ENCODE measurements at regions not wholly inside any gene's neighbourhood (a gene's known extent, or its start where the extent isn't known, plus 50 kb on each side); places are given as distances from the start of the nearest gene placed in this dataset.
"Not testable (repeated sequence)": the region's sequence is repeated elsewhere in the genome, so short reads cannot be mapped to it uniquely, and the experiment has no call there.

GRCh38 chrX:40891798-40892197, 156.5 kb upstream of the MED14 start:
- Histone ChIP-seq H3K9me3 (no peaks in the 10 kb centered on the region), H3K4me3 (ENCODE audit: control insufficient read depth in 1 of 2, extremely low read depth in 1 of 2, low read length in 1 of 2) (no peak overlapping the region), H3K27me3 (replicated peaks in 1 of 2; ENCODE audit: control insufficient read depth in 2 of 2, extremely low read depth in 1 of 2, insufficient read depth in 2 of 2, low read length in 1 of 2) (peaks cover 0 to 2% of the 10 kb centered on the region in 2 experiments), H3K36me3 (ENCODE audit: control insufficient read depth in 2 of 2, extremely low read depth in 1 of 2, insufficient read depth in 1 of 2, low read length in 1 of 2) (no peaks in the 10 kb centered on the region), H3K27ac (ENCODE audit: low read length) (no peak overlapping the region), H3K4me1 (ENCODE audit: control insufficient read depth in 1 of 2, extremely low read depth in 1 of 2, insufficient read depth in 2 of 2, low read length in 2 of 2) (no peaks in the 10 kb centered on the region)
- no peak overlapping the region for H3K27ac Mint-ChIP-seq
- ATAC-seq (replicated peaks in 1 of 4) (no peak), DNase-seq (no peak)
- ChIA-PET POLR2A (no interaction called here), CTCF (no interaction called here)
- no peaks in the 10 kb centered on the region for H3K36me3 Mint-ChIP-seq
- H3K27me3 Mint-ChIP-seq, result peaks cover 0 to 24% of the 10 kb centered on the region in 2 donors
- H3K9me3 Mint-ChIP-seq, result no peaks in the 10 kb centered on the region
- peaks cover 0 to 5% (median 0%) of the 10 kb centered on the region in 3 donors for H3K4me1 Mint-ChIP-seq
- no peak overlapping the region for H3K4me3 Mint-ChIP-seq

GRCh38 chrX:40893251-40893910, 158.0 kb upstream of the MED14 start:
- Mint-ChIP-seq H3K4me3 (no peak overlapping the region), H3K4me1 (peaks cover 0 to 2% (median 0%) of the 10 kb centered on the region in 3 donors), H3K27ac (no peak overlapping the region), H3K9me3 (no peaks in the 10 kb centered on the region), H3K36me3 (no peaks in the 10 kb centered on the region), H3K27me3 (peaks cover 0 to 22% of the 10 kb centered on the region in 2 donors)
- Histone ChIP-seq H3K36me3 (ENCODE audit: control insufficient read depth in 2 of 2, extremely low read depth in 1 of 2, insufficient read depth in 1 of 2, low read length in 1 of 2) (no peaks in the 10 kb centered on the region), H3K27me3 (replicated peaks in 1 of 2; ENCODE audit: control insufficient read depth in 2 of 2, extremely low read depth in 1 of 2, insufficient read depth in 2 of 2, low read length in 1 of 2) (peaks cover 0 to 2% of the 10 kb centered on the region in 2 experiments), H3K9me3 (no peaks in the 10 kb centered on the region), H3K4me1 (ENCODE audit: control insufficient read depth in 1 of 2, extremely low read depth in 1 of 2, insufficient read depth in 2 of 2, low read length in 2 of 2) (no peaks in the 10 kb centered on the region), H3K27ac (ENCODE audit: low read length) (no peak overlapping the region), H3K4me3 (ENCODE audit: control insufficient read depth in 1 of 2, extremely low read depth in 1 of 2, low read length in 1 of 2) (no peak overlapping the region)
- DNase-seq (no peak), ATAC-seq (replicated peaks in 1 of 4) (no peak)
- no CpG with 5 or more reads among the region's 6 CpGs for WGBS (ENCODE audit: insufficient coverage)
- ChIA-PET CTCF (no interaction called here), POLR2A (no interaction called here)

- Histone ChIP-seq H3K27me3 (replicated peaks in 1 of 2; ENCODE audit: control insufficient read depth in 2 of 2, extremely low read depth in 1 of 2, insufficient read depth in 2 of 2, low read length in 1 of 2) (peaks cover 0 to 2% of the 10 kb centered on the region in 2 experiments), H3K4me1 (ENCODE audit: control insufficient read depth in 1 of 2, extremely low read depth in 1 of 2, insufficient read depth in 2 of 2, low read length in 2 of 2) (no peaks in the 10 kb centered on the region), H3K9me3 (no peaks in the 10 kb centered on the region), H3K27ac (ENCODE audit: low read length) (no peak overlapping the region), H3K4me3 (ENCODE audit: control insufficient read depth in 1 of 2, extremely low read depth in 1 of 2, low read length in 1 of 2) (no peak overlapping the region), H3K36me3 (ENCODE audit: control insufficient read depth in 2 of 2, extremely low read depth in 1 of 2, insufficient read depth in 1 of 2, low read length in 1 of 2) (no peaks in the 10 kb centered on the region)
- ChIA-PET POLR2A (no interaction called here), CTCF (no interaction called here)
- ATAC-seq (replicated peaks in 1 of 4) (no peak), DNase-seq (no peak)
- WGBS (ENCODE audit: insufficient coverage), result 86% methylated on average over 1 of the region's 3 CpGs
- no peaks in the 10 kb centered on the region for H3K9me3 Mint-ChIP-seq
- no peak overlapping the region for H3K4me3 Mint-ChIP-seq
- no peaks in the 10 kb centered on the region for H3K36me3 Mint-ChIP-seq
- no peaks in the 10 kb centered on the region for H3K4me1 Mint-ChIP-seq
- no peak overlapping the region for H3K27ac Mint-ChIP-seq
- peaks cover 0 to 38% of the 10 kb centered on the region in 2 donors for H3K27me3 Mint-ChIP-seq
These were observed 159.9 kb upstream of the MED14 start for GRCh38 chrX:40895246-40895645.

GRCh38 chrX:40897718-40898270, 162.5 kb upstream of the MED14 start:
- WGBS (ENCODE audit: insufficient coverage), result 100% methylated on average over 2 of the region's 3 CpGs
- Mint-ChIP-seq H3K27ac (no peak overlapping the region), H3K27me3 (peaks cover 2 to 46% of the 10 kb centered on the region in 2 donors), H3K4me3 (no peak overlapping the region), H3K36me3 (no peaks in the 10 kb centered on the region), H3K9me3 (no peaks in the 10 kb centered on the region), H3K4me1 (peaks cover 0 to 5% (median 0%) of the 10 kb centered on the region in 3 donors)
- H3K36me3 ChIP-seq (ENCODE audit: control insufficient read depth in 2 of 2, extremely low read depth in 1 of 2, insufficient read depth in 1 of 2, low read length in 1 of 2), result no peaks in the 10 kb centered on the region
- CTCF ChIA-PET, result no interaction called here
- peaks cover 0 to 2% of the 10 kb centered on the region in 2 experiments for H3K27me3 ChIP-seq (replicated peaks in 1 of 2; ENCODE audit: control insufficient read depth in 2 of 2, extremely low read depth in 1 of 2, insufficient read depth in 2 of 2, low read length in 1 of 2)
- no peak overlapping the region for H3K4me3 ChIP-seq (ENCODE audit: control insufficient read depth in 1 of 2, extremely low read depth in 1 of 2, low read length in 1 of 2)
- H3K27ac ChIP-seq (ENCODE audit: low read length), result no peak overlapping the region
- DNase-seq (no peak), ATAC-seq (replicated peaks in 1 of 4) (no peak)
- POLR2A ChIA-PET, result no interaction called here
- no peaks in the 10 kb centered on the region for H3K4me1 ChIP-seq (ENCODE audit: control insufficient read depth in 1 of 2, extremely low read depth in 1 of 2, insufficient read depth in 2 of 2, low read length in 2 of 2)
- no peaks in the 10 kb centered on the region for H3K9me3 ChIP-seq

GRCh38 chrX:40904739-40905138, 169.4 kb upstream of the MED14 start:
- peaks cover 2 to 25% of the 10 kb centered on the region in 2 donors for H3K27me3 Mint-ChIP-seq
- H3K4me3 Mint-ChIP-seq; H3K4me1 ChIP-seq (ENCODE audit: control insufficient read depth in 1 of 2, extremely low read depth in 1 of 2, insufficient read depth in 2 of 2, low read length in 2 of 2); H3K4me3 ChIP-seq (ENCODE audit: control insufficient read depth in 1 of 2, extremely low read depth in 1 of 2, low read length in 1 of 2); H3K27ac ChIP-seq (ENCODE audit: low read length); H3K36me3 Mint-ChIP-seq; H3K27me3 ChIP-seq (replicated peaks in 1 of 2; ENCODE audit: control insufficient read depth in 2 of 2, extremely low read depth in 1 of 2, insufficient read depth in 2 of 2, low read length in 1 of 2); H3K36me3 ChIP-seq (ENCODE audit: control insufficient read depth in 2 of 2, extremely low read depth in 1 of 2, insufficient read depth in 1 of 2, low read length in 1 of 2); POLR2A ChIA-PET; H3K9me3 Mint-ChIP-seq; H3K4me1 Mint-ChIP-seq; ATAC-seq (replicated peaks in 1 of 4); H3K27ac Mint-ChIP-seq; DNase-seq; H3K9me3 ChIP-seq; CTCF ChIA-PET: not testable (repeated sequence)

- H3K36me3 Mint-ChIP-seq, result no peaks in the 10 kb centered on the region
- Histone ChIP-seq H3K27ac (ENCODE audit: low read length) (no peak overlapping the region), H3K27me3 (replicated peaks in 1 of 2; ENCODE audit: control insufficient read depth in 2 of 2, extremely low read depth in 1 of 2, insufficient read depth in 2 of 2, low read length in 1 of 2) (no peaks in the 10 kb centered on the region), H3K9me3 (no peaks in the 10 kb centered on the region), H3K4me1 (ENCODE audit: control insufficient read depth in 1 of 2, extremely low read depth in 1 of 2, insufficient read depth in 2 of 2, low read length in 2 of 2) (no peaks in the 10 kb centered on the region), H3K36me3 (ENCODE audit: control insufficient read depth in 2 of 2, extremely low read depth in 1 of 2, insufficient read depth in 1 of 2, low read length in 1 of 2) (no peaks in the 10 kb centered on the region), H3K4me3 (ENCODE audit: control insufficient read depth in 1 of 2, extremely low read depth in 1 of 2, low read length in 1 of 2) (no peak overlapping the region)
- H3K4me1 Mint-ChIP-seq, result no peaks in the 10 kb centered on the region
- no CpG with 5 or more reads among the region's 7 CpGs for WGBS (ENCODE audit: insufficient coverage)
- no peak overlapping the region for H3K27ac Mint-ChIP-seq
- no peak overlapping the region for H3K4me3 Mint-ChIP-seq
- POLR2A ChIA-PET, result no interaction called here
- no peak for DNase-seq
- CTCF ChIA-PET, result no interaction called here
- peaks cover 0 to 10% of the 10 kb centered on the region in 2 donors for H3K27me3 Mint-ChIP-seq
- ATAC-seq (replicated peaks in 1 of 4), result no peak
- H3K9me3 Mint-ChIP-seq, result no peaks in the 10 kb centered on the region
These were observed 172.7 kb upstream of the MED14 start for GRCh38 chrX:40908026-40908425.
